ENCODE measurements at regions not wholly inside any gene's neighbourhood (a gene's known extent, or its start where the extent isn't known, plus 50 kb on each side); places are given as distances from the start of the nearest gene placed in this dataset.
"Not testable (repeated sequence)": the region's sequence is repeated elsewhere in the genome, so short reads cannot be mapped to it uniquely, and the experiment has no call there.

DNA sequence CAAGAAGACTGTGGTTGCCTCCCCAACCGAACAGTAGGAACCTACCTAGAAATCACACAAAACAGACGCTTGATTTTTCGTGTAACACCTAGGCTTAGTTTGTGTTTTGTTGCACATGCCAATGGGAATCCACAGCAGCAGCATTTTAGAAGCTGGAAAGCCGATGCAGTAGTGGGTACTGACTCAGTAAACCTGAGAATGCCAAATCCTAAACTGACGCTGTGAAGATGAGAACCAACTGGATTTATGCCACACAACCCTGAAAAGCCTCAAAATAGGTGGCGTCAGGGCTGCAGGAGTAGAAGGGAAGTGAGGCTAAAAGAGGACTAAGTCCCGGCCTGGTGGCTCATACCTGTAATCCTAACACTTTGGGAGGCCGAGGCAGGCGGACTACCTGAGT lies 162.5 kb downstream of the REEP3 start:
- intact Hi-C loops (cut with DNase I; ENCODE audit: low total_unique reads), result no loop called here
- H3K4me3 ChIP-seq, result no peak overlapping the region
- TF ChIP-seq CTCF (IDR thresholded peaks at IDR 0.05), result no peak

GRCh38 chr10:63684257-63684936 lies 163.2 kb downstream of the REEP3 start:
- H3K27ac ChIP-seq, result no peak overlapping the region
- TF ChIP-seq CTCF (IDR thresholded peaks at IDR 0.05), result no peak
- intact Hi-C loops (cut with DNase I; ENCODE audit: low total_unique reads), result no loop called here

More for the DNA sequence above, 162.5 kb downstream of the REEP3 start:
- H3K27ac ChIP-seq, result no peak overlapping the region
- no peak for DNase-seq
- H3K27me3 ChIP-seq, result no peaks in the 10 kb centered on the region
- no peaks in the 10 kb centered on the region for H3K36me3 ChIP-seq
- peaks cover 0 to 16% (median 0%) of the 10 kb centered on the region in 4 donors for H3K4me1 ChIP-seq
- no peaks in the 10 kb centered on the region for H3K9me3 ChIP-seq

DNA sequence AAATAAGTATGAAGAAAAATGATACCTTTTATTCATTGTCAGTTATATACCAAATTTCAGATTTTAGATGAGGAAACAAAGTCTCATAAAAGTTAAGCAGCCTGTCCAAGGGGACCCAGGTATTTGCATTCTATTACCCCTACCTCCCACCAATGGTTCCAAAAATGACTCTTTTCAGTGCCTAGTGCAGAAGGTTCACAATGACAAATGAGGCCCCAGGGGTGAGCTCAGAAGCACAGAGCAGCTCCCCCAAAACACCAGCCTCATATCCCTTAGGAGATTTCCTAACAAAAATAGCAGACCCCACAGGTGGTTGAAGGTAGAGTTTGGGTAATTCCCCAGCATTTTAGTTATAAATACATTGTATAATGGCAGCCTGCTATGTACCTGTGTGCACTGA lies 168.6 kb downstream of the REEP3 start:
- no peak for DNase-seq
- no peak overlapping the region for H3K4me3 ChIP-seq
- intact Hi-C loops (cut with DNase I; ENCODE audit: low total_unique reads), result no loop called here
- no peaks in the 10 kb centered on the region for H3K27me3 ChIP-seq
- H3K36me3 ChIP-seq, result no peaks in the 10 kb centered on the region
- no peaks in the 10 kb centered on the region for H3K9me3 ChIP-seq
- H3K4me1 ChIP-seq, result peaks cover 0 to 3% (median 0%) of the 10 kb centered on the region in 4 donors
- no peak for TF ChIP-seq CTCF (IDR thresholded peaks at IDR 0.05)
- H3K27ac ChIP-seq, result no peak overlapping the region

More at GRCh38 chr10:63684257-63684936, 163.2 kb downstream of the REEP3 start:
- Histone ChIP-seq H3K9me3 (no peaks in the 10 kb centered on the region), H3K27me3 (no peaks in the 10 kb centered on the region), H3K4me1 (peaks cover 0 to 16% (median 0%) of the 10 kb centered on the region in 4 donors), H3K4me3 (no peak overlapping the region), H3K36me3 (no peaks in the 10 kb centered on the region)
- no peak for DNase-seq

GRCh38 chr10:63692220-63692896 lies 171.2 kb downstream of the REEP3 start:
- no peak for TF ChIP-seq CTCF (IDR thresholded peaks at IDR 0.05)
- Histone ChIP-seq H3K4me1 (peaks cover 0 to 3% (median 0%) of the 10 kb centered on the region in 4 donors), H3K4me3 (no peak overlapping the region), H3K9me3 (no peaks in the 10 kb centered on the region), H3K27ac (no peak overlapping the region), H3K27me3 (no peaks in the 10 kb centered on the region), H3K36me3 (no peaks in the 10 kb centered on the region)
- DNase-seq, result no peak
- intact Hi-C loops (cut with DNase I; ENCODE audit: low total_unique reads), result no loop called here

GRCh38 chr10:63693021-63693420 lies 171.8 kb downstream of the REEP3 start:
- H3K27ac ChIP-seq; H3K27me3 ChIP-seq; H3K4me3 ChIP-seq; intact Hi-C loops (cut with DNase I; ENCODE audit: low total_unique reads); H3K36me3 ChIP-seq; H3K4me1 ChIP-seq; H3K9me3 ChIP-seq; DNase-seq: not testable (repeated sequence)

DNA sequence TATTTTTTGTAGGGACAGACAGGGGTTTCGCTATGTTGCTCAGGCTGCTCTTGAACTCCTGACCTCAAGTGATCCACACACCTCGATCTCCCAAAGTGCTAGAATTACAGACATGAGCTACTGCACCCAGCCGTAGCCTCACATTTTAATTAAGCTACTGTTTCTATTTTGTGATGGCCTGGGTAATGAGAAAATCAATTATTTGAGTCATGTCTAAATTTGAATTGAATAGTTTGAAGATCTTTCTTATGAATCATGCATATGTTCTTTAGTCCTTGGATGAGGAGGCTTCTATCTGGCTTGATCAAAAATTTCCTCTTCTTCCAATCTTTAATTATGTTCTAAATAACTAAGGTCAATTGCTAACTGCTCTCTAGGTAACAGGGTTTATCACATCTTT lies 175.0 kb downstream of the REEP3 start:
- no peak for TF ChIP-seq CTCF (IDR thresholded peaks at IDR 0.05)
- Histone ChIP-seq H3K27ac (no peak overlapping the region), H3K4me1 (peaks cover 0 to 27% (median 20%) of the 10 kb centered on the region in 4 donors), H3K36me3 (no peaks in the 10 kb centered on the region), H3K4me3 (no peak overlapping the region), H3K27me3 (no peaks in the 10 kb centered on the region), H3K9me3 (no peaks in the 10 kb centered on the region)
- DNase-seq, result no peak
- intact Hi-C loops (cut with DNase I; ENCODE audit: low total_unique reads), result no loop called here
